ENCODE measurements at regions not wholly inside any gene's neighbourhood (a gene's known extent, or its start where the extent isn't known, plus 50 kb on each side); places are given as distances from the start of the nearest gene placed in this dataset.

DNA sequence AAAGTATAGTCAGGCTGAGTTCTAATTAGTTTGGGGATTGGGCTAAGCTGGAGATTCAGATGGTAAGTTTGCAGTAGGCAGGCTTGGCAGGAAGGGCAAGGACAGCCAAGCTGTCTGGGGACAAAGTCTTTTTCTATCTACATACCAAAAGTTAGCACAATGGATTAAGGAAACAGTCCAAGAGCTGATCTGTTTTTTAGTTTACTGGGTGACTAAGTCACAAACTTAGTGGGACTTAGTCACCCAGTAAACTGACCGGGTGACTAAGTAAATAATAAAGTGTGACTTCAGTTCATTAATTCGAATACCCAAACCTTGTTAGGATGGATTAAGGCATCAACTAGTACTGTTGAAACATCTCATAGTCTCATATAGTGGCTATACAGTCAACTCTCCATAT, 1386.0 kb upstream of the CELF4 start:
- TF ChIP-seq, protein P1, sequence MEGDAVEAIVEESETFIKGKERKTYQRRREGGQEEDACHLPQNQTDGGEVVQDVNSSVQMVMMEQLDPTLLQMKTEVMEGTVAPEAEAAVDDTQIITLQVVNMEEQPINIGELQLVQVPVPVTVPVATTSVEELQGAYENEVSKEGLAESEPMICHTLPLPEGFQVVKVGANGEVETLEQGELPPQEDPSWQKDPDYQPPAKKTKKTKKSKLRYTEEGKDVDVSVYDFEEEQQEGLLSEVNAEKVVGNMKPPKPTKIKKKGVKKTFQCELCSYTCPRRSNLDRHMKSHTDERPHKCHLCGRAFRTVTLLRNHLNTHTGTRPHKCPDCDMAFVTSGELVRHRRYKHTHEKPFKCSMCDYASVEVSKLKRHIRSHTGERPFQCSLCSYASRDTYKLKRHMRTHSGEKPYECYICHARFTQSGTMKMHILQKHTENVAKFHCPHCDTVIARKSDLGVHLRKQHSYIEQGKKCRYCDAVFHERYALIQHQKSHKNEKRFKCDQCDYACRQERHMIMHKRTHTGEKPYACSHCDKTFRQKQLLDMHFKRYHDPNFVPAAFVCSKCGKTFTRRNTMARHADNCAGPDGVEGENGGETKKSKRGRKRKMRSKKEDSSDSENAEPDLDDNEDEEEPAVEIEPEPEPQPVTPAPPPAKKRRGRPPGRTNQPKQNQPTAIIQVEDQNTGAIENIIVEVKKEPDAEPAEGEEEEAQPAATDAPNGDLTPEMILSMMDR (conservative IDR thresholded peaks at IDR 0.05; ENCODE audit: low read depth, low read length) = no peak
- TF ChIP-seq EZH2 (IDR thresholded peaks at IDR 0.05; ENCODE audit: low read length, unreplicated experiment) = no peak
- TF ChIP-seq EZH2phosphoT487 (IDR thresholded peaks at IDR 0.05; ENCODE audit: borderline replicate concordance, low read length) = no peak
